GM12875 (cell line): ENCODE measurements at regions not wholly inside any gene's neighbourhood (a gene's known extent, or its start where the extent isn't known, plus 50 kb on each side); places are given as distances from the start of the nearest gene placed in this dataset.
"Not testable (repeated sequence)": the region's sequence is repeated elsewhere in the genome, so short reads cannot be mapped to it uniquely, and the experiment has no call there.

Experiments used
- H3K4me3 ChIP-seq: one replicate; pipeline ENCODE4 v1.5.1; 2011; ENCODE audit warnings: low read depth, low read length, control low read depth
- CTCF ChIP-seq: IDR thresholded peaks from 2 replicates; pipeline ENCODE4 v1.5.1; 2011; ENCODE audit warnings: low read depth, mild to moderate bottlenecking, control low read depth, inconsistent platforms, low read length, moderate library complexity, borderline replicate concordance; ENCODE audit not compliant: insufficient read depth

GRCh38 chr9:117932585-117932984 is 228.4 kb downstream of the TLR4 start:
- H3K4me3 ChIP-seq: no peak overlapping the region
- no peak for TF ChIP-seq CTCF

GRCh38 chr9:117936185-117937130 is 232.3 kb downstream of the TLR4 start:
- TF ChIP-seq CTCF: no peak
- no peak overlapping the region for H3K4me3 ChIP-seq

- TF ChIP-seq CTCF: no peak
Measured at GRCh38 chr9:117938086-117938485, 233.9 kb downstream of the TLR4 start.

GRCh38 chr9:117938896-117939295 is 234.7 kb downstream of the TLR4 start:
- no peak overlapping the region for H3K4me3 ChIP-seq
- no peak for TF ChIP-seq CTCF

More at GRCh38 chr9:117938086-117938485, 233.9 kb downstream of the TLR4 start:
- no peak overlapping the region for H3K4me3 ChIP-seq

GRCh38 chr9:117944750-117945149 is 240.5 kb downstream of the TLR4 start:
- not testable (repeated sequence) for H3K4me3 ChIP-seq

- no peak for TF ChIP-seq CTCF
- no peak overlapping the region for H3K4me3 ChIP-seq
Measured at GRCh38 chr9:117945286-117945685, 241.1 kb downstream of the TLR4 start.

GRCh38 chr9:117951127-117951526 is 246.9 kb downstream of the TLR4 start:
- TF ChIP-seq CTCF: no peak
- H3K4me3 ChIP-seq: no peak overlapping the region
